GM18505 (cell line): ENCODE measurements at regions not wholly inside any gene's neighbourhood (a gene's known extent, or its start where the extent isn't known, plus 50 kb on each side); places are given as distances from the start of the nearest gene placed in this dataset.
"Not testable (repeated sequence)": the region's sequence is repeated elsewhere in the genome, so short reads cannot be mapped to it uniquely, and the experiment has no call there.

Experiments used
- ATAC-seq: cut with Tn5 transposase; IDR thresholded peaks from one replicate; pipeline ENCODE4 v1.9.1; 2021; ENCODE audit not compliant: unreplicated experiment
- POLR2A ChIP-seq: IDR thresholded peaks from 4 replicates; pipeline ENCODE4 v1.6.1; 2011; ENCODE audit warnings: borderline replicate concordance; ENCODE audit not compliant: insufficient read depth, insufficient read length; ENCODE audit errors: extremely low read depth

DNA sequence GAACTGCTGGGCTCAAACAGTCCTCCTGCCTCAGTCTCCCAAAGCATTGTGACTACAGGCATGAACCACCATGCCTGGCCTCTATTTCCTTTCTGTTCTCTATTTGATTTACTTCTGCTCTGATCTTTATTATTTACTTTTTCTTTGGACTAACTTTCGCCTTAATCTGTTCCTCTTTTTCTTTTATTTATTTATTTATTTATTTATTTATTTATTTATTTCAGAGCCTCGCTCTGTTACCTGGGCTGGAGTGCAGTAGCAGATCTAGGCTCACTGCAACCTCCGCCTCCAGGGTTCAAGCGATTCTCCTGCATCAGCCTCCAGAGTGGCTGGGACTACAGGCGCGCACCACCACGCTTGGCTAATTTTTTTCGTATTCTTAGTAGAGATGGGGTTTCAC, 1158.3 kb upstream of the GOT2 start:
- TF ChIP-seq POLR2A = no peak
- no peak for ATAC-seq

DNA sequence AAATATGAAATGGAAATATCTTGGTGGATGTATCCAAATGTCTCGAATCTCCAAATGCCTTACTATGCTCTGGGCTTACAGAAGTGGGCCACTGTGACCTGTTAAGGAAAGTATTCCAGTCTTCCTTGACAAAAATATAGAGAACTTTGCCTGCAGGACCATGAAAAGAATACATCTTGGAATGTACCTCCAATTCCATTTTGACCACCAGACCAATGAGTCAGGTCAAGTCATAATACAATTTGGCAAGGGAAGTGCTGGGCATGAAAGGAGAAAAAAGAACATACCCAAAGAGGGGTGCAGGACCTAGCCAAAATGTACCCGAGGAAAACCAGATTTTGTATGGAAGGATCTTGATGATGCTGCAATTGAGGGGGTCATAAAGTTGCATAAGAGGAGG, 1153.7 kb upstream of the GOT2 start:
- no peak for TF ChIP-seq POLR2A
- ATAC-seq = no peak

DNA sequence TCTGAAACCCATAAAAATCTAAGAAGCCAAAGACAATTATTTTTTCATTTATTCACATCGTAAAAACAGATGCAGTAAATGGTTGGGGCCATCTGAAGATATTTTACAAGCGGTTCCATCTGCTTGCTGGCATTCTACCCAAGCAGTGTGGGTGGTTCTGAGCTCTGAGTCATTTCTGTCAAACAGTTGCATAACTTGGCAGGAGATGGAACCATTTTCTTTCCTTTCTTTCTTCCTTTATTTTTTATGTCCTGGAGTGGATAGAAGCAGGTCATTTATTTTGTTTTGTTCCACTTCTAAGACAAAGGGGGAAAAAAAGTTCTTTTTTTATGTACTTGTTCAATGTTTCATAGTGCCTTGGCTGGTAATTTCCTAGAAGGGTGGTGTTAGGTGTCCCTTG, 1151.9 kb upstream of the GOT2 start:
- ATAC-seq = no peak
- no peak for TF ChIP-seq POLR2A

DNA sequence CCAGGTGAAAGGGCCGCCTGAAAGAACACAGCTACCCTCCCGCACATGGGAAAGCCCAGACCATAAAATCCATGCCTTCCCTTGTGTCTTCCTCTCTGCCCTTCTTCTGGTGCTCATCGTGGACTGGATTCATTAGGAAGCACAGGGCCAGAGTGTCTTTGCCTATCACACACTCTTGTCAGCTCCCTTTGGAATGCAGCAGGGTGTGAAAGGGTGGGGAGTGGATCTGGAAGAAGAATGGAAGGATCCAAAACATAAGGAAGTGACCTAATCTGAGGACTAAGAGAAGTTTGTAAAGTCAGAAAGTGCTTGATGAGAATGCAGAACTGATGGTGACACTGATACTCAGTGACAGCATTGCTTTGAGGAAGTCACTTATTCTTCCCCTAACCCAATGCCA, 1147.3 kb upstream of the GOT2 start:
- no peak for TF ChIP-seq POLR2A
- no peak for ATAC-seq

DNA sequence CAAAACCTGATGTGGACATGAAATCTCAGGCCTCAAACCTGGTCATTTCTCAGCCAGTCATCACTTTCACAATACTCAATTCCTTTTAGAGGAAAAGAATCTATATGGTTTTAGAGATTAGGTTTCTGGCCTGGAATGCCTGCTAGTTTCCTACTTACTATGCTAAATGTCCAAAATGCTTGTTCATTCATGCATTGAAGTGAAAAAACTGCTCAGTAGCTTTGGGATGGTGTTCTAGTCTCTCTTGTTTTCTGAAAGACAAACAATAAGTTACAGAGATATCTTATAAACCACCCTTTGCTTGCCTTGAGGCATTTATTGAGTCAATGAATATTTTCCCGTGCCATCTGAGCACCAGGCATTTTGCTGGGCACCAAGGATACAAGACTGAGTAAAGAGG, 1146.5 kb upstream of the GOT2 start:
- no peak for ATAC-seq
- no peak for TF ChIP-seq POLR2A

DNA sequence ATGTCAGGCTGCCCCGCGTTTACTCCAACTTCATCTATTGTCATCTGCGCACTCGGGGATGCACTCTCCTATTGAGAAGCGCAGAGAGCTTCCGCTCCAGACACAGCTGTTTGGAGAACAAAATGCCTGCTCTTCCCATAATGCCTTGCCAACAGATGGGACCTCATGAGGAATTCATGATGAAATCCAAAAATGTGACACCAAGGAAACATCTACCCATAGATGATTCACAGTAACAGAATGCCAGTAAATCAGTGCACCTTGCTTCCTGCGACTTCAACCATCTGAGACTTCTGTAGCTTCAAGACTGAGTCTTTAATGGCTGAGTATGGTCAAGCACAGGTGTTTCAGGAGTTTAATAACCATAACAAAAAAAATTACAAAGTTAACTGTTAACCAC, 1144.9 kb upstream of the GOT2 start:
- TF ChIP-seq POLR2A = no peak
- no peak for ATAC-seq

DNA sequence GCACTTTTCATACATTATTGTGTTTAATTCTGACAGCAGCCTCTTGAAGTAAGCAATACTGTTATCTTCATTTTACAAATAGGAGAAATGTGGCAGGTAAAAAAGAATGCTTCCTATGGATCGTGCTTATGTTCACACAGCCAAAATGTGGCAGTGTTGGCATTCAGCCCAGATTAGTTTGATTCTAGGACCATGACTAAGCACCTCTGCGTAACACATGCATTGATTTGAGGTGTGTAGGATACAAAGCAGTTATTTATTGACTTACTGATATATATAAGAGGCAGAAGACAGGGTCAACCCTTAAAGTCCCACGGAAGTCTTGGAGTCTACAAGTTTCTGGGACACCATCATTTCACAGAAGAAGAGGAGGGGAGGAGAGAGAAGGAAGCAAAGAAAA, 1144.4 kb upstream of the GOT2 start:
- TF ChIP-seq POLR2A = no peak
- ATAC-seq = no peak

DNA sequence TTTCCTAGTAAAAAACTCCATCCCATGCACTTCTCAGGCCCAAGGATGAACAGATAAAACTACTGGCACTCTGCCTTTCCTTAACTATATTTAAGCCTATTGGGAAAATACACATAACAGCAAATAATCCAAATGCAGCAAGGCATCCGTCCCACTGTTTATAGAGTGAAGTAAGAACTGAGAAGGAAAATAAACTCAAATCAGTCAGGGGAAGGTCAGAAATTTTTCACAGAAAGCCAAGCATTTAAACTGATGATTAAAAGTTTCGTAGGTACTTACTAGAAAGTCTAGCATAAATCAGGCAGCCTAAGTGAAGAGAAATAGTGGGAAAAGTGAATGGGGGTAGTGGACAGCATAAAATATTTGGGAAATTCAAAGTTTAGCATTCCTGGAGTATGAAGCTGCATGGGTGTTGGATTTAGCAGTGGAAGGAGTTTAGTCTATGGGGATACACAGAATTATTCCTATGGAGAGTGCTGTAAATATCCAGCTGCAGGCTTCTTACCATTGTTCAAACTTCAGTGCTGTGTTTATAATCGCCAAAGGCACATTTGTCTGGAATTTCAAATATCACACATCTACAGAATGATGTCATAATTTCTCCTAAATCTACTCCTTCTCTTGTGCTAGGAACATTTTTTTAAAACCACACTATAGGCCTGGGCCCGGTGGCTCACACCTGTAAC, 1131.0 kb upstream of the GOT2 start:
- TF ChIP-seq POLR2A = no peak

DNA sequence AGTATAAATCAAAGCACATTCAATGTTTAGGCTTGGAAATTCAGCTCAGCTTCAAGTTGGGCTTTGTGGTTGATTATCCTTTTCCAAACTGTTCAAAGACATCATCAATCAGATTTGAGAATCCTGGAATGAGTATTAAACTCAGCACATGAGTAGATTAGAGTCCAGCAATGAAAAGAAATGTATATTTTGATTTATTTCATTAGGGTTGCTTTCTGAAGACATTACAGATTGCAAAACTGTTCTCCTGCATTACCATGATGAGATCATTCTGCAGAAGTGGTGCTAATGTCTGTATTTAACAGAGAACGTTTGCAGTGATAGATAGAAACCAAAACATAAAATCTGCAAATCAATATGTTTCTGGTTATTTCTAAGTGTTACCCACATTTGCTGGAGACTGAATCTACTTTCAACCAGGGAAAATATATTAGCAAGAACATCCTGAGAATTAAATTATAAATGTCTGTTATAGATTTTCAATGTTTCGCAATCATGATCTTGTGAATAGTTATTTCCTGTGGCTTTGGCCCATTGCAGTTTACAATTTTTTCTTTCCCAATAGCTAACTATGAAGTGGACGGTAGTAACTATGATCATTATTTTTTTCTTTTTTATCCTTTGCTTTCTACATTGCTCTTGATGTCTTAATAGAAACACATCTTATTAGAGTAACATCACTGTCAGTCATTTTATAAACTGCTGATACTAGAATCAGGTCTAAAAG, 1125.7 kb upstream of the GOT2 start:
- no peak for ATAC-seq
- no peak for TF ChIP-seq POLR2A

More for the DNA sequence above, 1131.0 kb upstream of the GOT2 start:
- no peak for ATAC-seq

DNA sequence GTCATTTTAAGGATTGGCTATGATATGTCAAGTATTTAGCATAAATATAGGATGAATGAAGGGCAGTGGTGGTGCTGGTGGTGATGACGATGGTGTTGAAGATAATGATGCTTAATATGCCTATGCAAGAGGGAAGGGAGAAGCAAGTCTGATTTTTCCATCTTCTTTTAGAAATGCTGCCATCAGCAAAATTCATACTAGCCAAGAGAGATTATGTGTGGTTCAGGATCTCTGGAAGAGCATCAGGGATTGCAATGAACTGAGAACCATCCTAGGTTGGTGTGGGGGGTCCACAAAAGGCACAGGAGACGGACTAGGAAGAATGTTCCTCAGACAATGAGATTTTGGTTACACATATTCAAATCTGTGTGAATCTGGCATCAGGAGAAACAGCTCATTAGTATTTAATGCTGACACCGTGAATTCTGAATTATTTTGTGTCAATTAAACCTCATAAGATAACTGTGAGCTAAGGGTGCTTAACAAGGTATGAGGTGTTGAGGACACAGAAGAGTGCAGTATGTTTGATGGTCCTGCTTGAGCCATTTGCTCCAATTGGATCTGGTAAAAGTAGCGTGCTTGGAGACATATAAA, 1120.8 kb upstream of the GOT2 start:
- ATAC-seq = no peak
- no peak for TF ChIP-seq POLR2A

DNA sequence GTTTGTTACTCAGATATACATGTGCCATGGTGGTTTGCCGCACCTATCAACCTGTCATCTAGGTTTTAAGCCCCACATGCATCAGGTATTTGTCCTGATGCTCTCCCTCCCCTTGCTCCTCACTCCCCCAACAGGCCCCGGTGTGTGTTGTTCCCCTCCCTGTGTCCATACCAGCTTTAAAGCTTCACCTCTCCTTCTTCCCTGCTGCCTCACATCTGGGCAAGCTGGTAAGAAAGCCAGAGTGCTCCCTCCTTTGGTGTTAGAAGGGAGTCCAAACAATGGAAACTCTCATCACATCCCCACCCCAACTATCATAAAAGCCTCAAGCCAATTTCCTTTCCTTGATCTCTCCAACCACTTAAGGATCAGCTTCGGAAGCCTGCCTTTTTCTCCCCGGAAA, 1115.6 kb upstream of the GOT2 start:
- no peak for ATAC-seq
- no peak for TF ChIP-seq POLR2A

DNA sequence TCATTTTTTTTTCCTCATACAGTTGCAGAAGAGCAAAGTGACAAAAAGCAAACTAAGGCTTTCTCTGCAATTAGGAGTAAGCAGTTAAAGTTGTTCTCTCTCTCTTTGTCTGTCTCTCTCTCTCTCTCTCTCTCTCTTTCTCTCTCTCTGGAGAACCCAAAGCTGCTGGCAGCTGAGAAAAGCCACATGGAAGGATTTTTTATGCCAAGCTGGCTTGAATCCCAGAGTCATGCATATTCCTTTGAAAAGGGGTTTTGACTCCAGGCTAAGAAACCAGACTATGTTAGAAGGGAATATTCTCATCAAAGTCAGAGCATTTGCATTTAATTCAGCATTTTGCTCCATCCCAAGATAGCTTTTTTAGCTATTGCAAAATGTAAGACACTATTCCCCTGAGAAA, 1114.2 kb upstream of the GOT2 start:
- no peak for ATAC-seq
- no peak for TF ChIP-seq POLR2A

DNA sequence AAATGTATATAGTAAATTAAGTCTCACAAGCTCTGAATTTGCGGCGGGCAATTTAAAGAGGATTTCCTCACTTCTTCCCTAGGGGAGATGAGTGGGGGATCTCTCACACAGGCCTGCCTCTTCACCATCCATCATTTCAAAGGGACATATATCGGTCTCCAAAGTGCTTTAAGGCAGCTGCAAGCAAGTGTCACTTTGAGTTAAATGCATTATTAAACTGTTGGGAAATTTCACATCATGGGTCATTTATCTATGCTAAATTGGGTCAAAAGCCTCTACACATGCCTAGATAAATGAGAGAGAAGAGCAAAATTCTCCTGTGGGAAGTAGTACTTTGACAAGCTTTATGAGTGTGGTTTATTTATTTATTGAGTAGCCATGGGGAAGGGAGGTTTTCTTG, 1106.1 kb upstream of the GOT2 start:
- ATAC-seq = no peak
- TF ChIP-seq POLR2A = no peak

DNA sequence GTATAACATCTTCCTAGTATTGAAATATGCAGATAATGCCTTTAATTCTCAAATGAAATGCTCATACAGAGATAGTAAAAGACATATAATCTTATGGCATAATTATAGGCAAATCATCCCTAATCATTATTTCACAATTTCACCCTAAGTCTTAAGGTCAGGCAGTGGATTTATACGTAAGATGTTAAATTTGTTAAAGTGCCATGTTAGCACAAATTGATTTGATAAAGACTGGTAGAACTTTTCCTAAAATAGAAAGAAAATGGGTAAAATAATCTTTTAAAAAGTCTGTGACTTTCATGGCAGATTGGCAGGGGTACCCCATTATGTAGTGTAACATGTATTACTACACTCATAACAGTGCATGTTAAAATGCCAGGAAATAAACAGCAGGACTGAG, 1092.7 kb upstream of the GOT2 start:
- ATAC-seq = no peak
- no peak for TF ChIP-seq POLR2A

DNA sequence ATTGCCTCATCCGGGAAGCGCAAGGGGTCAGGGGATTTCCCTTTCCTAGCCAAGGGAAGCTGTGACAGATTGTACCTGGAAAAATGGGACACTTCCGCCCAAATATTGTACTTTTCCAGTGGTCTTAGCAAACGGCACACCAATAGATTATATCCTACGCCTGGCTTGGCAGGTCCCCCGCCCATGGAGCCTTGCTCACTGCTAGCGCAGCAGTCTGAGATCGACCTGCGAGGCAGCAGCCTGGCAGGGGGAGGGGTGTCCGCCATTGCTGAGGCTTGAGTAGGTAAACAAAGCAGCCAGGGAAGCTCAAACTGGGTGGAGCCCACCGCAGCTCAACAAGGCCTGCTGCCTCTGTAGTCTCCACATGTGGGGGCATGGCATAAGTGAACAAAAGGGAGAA, 1075.4 kb upstream of the GOT2 start:
- not testable (repeated sequence) for ATAC-seq
